Epithelial cell of esophagus (primary cell): ENCODE measurements at regions not wholly inside any gene's neighbourhood (a gene's known extent, or its start where the extent isn't known, plus 50 kb on each side); places are given as distances from the start of the nearest gene placed in this dataset.
"Not testable (repeated sequence)": the region's sequence is repeated elsewhere in the genome, so short reads cannot be mapped to it uniquely, and the experiment has no call there.

Experiments
- DNase-seq: peaks from one replicate; pipeline ENCODE4 v3.0.0; 2010; ENCODE audit warnings: low read depth
- H3K4me3 ChIP-seq: 2 replicates; pipeline ENCODE4 v1.5.1; 2011; ENCODE audit warnings: mild to moderate bottlenecking, low read length, control low read depth
- TF ChIP-seq, protein P1 (sequence below): IDR thresholded peaks from 2 replicates; pipeline ENCODE4 v1.5.1; 2011; ENCODE audit warnings: low read depth, mild to moderate bottlenecking, low read length, control low read depth, inconsistent platforms; ENCODE audit not compliant: insufficient read depth; ENCODE audit errors: missing control alignments

DNA sequence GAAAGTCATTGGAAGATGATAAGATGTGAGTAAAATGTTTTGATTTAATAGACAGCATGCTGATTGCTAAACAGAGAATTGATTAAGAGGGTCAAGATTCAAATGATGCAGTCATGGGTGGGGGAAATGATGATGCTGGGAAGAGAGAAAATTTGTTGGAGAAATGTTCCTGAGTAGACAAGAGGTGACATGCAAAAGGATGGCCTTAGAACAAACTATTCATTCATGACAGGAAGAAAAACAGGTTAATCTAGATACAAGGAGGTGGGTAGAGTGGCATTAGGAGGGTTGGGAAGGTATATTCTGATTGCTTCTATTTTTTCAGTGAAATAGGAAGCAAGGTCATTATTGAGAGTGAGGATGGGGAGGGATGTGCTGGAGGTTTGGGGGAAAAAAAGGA lies 146.7 kb downstream of the SEM1 start:
- H3K4me3 ChIP-seq = no peak overlapping the region
- TF ChIP-seq, protein P1, sequence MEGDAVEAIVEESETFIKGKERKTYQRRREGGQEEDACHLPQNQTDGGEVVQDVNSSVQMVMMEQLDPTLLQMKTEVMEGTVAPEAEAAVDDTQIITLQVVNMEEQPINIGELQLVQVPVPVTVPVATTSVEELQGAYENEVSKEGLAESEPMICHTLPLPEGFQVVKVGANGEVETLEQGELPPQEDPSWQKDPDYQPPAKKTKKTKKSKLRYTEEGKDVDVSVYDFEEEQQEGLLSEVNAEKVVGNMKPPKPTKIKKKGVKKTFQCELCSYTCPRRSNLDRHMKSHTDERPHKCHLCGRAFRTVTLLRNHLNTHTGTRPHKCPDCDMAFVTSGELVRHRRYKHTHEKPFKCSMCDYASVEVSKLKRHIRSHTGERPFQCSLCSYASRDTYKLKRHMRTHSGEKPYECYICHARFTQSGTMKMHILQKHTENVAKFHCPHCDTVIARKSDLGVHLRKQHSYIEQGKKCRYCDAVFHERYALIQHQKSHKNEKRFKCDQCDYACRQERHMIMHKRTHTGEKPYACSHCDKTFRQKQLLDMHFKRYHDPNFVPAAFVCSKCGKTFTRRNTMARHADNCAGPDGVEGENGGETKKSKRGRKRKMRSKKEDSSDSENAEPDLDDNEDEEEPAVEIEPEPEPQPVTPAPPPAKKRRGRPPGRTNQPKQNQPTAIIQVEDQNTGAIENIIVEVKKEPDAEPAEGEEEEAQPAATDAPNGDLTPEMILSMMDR = no peak
- peak; percentile 57 for DNase-seq

DNA sequence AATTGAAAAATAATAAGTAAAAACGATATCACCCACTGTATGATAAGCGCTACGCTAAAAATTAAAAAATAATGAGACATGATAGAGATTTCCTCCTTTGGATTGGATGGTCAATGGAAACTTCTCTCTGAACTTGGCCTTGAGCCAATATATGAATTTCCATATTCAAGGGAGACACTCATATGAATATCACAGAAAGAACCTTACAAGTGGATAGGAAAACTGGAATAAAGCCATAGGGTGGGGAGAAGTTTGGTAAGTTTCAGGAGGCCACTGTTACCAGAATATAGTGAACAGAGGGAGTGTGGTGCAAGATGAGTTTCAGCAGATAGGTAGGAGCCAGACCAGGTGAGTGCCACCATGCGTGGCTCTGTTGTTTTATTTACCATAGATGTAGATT lies 147.2 kb downstream of the SEM1 start:
- TF ChIP-seq, protein P1 = no peak
- DNase-seq = no peak
- H3K4me3 ChIP-seq = no peak overlapping the region

DNA sequence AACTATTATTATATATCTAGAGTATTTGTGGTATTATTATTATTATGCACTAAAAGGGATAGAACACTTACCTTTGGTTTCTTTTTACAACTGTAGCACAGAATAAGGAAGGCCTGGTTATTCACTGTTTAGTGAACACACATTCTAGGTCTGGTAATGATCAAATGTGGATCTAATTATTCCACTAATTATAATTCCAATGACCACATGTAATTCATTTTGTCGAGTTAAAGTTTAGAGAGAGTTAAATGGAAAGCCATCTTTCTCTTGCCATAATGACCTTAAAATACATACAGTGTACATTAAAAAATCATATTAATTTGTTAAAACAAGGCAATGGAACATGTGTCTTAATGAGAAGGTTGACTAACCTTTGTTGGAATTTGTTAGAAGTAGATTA lies 147.8 kb downstream of the SEM1 start:
- TF ChIP-seq, protein P1 = no peak
- H3K4me3 ChIP-seq = no peak overlapping the region
- DNase-seq = no peak

DNA sequence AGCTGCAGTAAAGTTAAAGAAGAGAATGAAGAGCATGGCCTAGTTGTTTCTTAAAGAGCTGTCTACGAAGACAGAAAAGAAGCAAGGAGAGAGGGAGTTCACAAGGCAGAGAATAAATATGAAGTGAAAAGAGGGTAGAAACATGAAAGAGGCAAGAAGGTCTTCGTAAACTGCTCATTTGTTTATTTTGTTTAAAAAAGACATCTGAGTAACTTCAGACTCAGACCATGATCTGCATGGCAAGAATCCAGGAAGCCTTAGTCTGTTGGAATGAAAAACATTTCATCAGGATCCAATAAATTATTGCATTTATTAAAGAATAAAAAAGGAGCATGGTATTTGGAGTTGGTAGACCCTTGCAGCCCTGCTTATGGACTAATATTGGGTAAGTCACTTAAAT lies 151.1 kb downstream of the SEM1 start:
- no peak for DNase-seq
- no peak overlapping the region for H3K4me3 ChIP-seq
- TF ChIP-seq, protein P1 = no peak

DNA sequence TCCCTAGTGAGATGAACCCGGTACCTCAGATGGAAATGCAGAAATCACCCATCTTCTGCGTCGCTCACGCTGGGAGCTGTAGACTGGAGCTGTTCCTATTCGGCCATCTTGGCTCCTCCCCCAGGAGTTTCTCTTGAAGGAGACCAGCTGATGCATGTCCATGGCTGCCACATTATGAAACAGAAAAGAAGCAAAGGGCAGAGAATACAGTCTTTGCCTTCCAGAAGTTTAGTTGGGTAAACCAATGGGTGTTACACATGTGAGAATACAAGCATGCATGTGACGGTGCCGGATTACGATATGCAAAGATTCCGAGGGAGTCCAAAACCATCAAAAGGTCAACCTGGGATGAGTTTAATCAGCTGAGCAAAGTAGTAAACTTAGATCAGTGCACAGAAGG lies 151.6 kb downstream of the SEM1 start:
- TF ChIP-seq, protein P1 = no peak
- DNase-seq = no peak
- no peak overlapping the region for H3K4me3 ChIP-seq

DNA sequence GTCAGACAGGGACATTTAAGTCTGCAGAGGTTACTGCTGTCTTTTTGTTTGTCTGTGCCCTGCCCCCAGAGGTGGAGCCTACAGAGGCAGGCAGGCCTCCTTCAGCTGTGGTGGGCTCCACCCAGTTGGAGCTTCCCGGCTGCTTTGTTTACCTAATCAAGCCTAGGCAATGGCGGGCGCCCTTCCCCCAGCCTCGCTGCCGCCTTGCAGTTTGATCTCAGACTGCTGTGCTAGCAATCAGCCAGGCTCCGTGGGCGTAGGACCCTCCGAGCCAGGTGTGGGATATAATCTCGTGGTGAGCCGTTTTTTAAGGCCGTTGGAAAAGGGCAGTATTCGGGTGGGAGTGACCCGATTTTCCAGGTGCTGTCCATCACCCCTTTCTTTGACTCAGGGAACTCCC lies 152.0 kb downstream of the SEM1 start:
- DNase-seq, H3K4me3 ChIP-seq: not testable (repeated sequence)

DNA sequence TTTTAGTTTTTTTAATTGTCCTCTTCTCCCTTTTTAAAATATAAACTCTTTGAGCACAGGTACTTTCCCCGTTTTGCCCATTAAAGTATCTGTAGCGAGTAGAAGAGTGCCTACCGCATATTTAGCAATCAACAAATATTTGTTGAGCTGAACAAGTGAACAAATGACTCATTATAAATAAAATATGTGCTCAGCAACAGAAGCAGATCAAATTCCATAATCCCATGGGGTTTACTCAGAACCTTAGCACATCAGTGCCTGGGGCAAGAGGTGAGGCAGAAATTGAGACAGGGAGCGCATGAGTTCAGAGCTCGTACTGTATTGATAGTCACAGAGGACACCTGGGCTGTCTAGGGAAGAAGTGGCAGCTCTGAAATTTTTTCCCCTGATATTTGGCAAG lies 161.0 kb downstream of the SEM1 start:
- DNase-seq = peak; percentile 98
- TF ChIP-seq, protein P1 = no peak
- H3K4me3 ChIP-seq = no peak overlapping the region

DNA sequence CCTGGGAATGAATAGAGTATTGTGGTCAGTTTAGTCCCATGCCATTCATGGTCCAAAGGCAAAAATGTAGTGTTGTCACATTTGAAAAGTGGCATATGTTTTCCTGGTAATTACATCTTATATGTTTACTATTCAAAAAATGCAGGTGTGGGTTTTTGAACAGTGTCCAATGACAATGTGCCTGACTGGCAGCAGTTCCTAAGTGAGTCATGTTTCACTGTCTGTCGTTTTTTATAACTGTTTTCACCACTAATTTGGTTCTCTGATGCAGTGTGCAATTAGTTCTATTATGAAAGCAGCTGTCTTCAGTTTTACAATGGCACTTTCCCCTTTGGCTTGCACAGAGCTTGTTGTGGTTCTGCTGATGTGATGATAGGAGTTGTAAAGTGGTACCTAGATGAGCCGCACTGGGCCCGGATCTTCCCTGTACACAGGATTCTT lies 162.3 kb downstream of the SEM1 start:
- peak; percentile 55 for DNase-seq
- no peak overlapping the region for H3K4me3 ChIP-seq
- TF ChIP-seq, protein P1 = no peak
